Putamen (tissue), 1 donor: ENCODE measurements at regions not wholly inside any gene's neighbourhood (a gene's known extent, or its start where the extent isn't known, plus 50 kb on each side); places are given as distances from the start of the nearest gene placed in this dataset.
"Not testable (repeated sequence)": the region's sequence is repeated elsewhere in the genome, so short reads cannot be mapped to it uniquely, and the experiment has no call there.

Experiments
- DNase-seq: peaks from one replicate; pipeline ENCODE4 v3.0.0-alpha.2; 2016; ENCODE audit warnings: low spot score

DNA sequence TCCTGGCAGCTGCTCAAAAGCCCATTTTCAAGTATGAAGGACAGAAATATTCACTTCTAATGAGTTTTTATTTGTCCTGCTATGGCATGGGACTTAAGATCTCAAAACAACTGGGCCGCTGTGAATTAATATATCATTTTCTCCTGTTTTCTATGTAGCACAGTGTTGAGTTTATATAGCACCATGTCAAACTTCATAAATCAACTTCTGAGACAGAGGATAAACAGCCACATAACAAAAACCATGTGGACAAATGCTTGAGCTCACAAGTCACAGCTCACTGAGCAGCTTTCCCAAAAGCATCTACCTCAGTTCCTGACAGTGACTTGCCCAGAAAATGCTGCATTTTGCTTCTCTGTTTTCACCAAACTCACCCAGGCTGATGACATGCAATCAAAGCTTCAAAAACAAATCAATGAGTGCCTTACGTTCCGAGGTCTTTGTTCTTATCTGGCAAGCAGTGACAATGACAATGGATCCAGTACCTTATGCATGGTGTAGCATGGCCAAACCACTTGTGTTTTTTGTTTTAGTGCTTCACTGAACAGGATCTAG, 722.6 kb downstream of the LRRIQ3 start:
- DNase-seq, result no peak

DNA sequence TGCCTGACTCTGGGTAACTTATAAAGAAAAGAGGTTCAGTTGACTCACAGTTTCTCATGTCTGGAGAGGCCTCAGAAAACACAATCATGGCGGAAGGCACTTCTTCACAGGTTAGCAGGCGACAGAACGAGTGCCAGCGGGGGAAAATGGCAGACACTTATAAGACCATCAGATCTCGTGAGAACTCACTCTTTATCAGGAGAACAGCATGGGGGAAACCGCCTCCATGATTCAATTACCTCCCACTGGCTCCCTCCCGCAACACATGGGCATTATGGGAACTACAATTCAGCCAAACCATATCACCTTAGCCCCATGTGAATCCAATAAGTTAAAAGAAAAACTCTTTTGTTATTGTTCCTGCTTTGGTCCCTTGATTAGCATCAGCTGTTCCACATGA, 725.2 kb downstream of the LRRIQ3 start:
- DNase-seq, result no peak

DNA sequence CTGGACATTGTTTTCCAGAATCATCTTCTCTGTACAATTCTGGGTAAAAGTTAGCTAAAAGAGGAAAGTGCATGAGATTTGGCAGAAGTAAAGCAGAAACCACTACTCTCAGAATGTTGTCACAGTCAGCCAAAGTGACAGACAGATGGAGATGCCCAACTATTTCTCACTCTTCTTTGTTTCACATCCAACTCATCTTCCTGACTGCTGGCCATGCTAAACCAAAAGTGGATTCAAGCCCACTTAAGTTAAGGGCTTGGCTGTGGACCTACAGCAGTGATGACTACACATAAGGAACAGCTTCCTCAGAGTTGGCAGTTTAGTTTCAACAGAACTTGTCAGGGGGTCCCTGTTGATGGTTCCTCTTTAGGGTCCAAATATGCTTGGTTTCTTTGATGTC, 730.2 kb downstream of the LRRIQ3 start:
- no peak for DNase-seq

DNA sequence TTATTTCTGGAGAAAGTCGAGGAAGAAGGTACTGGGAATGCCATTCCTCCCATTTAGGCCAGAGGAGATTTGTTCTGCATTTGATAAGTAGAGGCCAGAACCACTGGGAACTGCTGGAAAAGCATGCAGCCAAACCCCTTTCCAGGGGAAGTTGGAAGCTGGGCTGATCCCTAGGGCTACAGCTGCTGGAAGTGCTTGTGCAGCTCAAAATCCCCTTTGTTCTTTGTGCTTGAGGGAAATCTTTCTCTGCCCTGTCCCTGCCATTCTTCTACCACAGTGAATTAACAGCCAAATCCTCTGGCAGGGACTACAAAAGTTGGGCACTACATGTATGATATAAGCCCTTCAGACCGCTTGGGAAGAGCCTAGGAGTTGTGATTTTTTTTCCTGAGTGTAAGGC, 734.1 kb downstream of the LRRIQ3 start:
- DNase-seq, result no peak

DNA sequence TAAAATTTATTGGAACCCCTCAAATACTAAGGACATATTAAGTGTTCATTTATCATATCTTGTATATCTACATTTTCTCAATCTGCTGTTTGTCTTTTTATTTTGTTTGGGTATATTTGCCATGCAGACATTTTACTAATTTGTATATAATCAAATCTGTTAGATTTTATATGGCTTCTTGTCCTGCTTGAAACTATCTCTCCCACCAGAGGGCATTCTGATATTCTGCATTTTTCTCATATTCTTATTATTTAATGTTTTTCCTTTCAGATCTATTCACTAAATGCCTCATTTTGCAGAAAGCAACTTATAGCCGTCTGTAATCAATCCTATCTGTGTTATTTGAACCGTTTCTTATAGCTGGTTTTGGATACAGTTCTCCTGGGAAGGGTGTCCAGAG, 745.5 kb downstream of the LRRIQ3 start:
- DNase-seq, result no peak

DNA sequence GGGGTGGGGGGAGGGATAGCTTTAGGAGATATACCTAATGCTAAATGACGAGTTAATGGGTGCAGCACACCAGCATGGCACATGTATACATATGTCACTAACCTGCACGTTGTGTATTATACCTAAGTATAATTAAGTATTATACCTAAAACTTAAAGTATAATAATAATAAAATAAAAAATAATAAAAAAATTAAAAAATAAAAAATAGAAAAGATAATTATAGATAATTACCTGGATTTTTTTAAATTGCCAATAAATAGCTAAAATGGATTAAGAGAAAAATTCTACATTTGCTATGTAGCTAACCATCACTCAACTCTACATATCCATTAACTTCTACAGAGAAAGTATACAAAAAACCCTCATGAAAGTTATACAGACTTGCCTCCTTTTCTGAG, 747.3 kb downstream of the LRRIQ3 start:
- not testable (repeated sequence) for DNase-seq

DNA sequence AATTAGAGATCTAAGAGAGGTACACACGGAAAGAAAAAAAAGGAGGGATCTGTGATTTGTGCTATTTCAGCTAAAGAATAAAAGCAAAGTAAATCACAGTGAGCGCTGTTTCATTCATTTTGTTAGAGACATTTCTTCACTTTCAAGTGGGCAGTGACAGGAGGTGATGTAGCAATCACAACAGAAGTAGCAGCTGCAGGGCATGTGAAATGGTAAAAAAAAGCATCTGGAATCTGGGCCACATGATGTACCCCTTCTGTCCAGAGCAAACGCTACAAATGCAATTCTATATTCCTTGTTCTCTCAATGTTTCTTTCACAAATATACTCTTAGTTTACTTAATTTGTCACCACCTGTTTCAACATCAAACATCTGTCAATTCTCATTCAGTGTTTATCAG, 786.5 kb downstream of the LRRIQ3 start:
- DNase-seq, result no peak

DNA sequence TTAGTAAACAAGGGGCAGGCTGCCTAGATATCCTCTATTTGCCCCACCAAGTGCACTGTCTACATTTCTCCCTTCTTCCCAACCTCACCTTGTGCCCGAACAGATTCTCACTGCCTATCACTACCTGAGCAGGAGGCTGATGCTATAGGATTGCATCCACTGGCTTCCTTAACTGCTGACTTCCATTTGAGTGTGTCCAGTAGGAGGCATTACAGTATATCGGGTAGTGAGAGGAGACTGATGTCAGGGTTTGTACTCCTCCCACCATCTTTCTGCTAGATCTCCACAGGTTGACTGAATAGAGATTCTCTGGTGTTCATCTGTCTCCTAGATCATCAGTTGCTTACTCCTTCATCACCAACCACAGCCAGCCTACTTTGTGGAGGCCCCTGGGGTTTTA, 796.3 kb downstream of the LRRIQ3 start:
- no peak for DNase-seq

DNA sequence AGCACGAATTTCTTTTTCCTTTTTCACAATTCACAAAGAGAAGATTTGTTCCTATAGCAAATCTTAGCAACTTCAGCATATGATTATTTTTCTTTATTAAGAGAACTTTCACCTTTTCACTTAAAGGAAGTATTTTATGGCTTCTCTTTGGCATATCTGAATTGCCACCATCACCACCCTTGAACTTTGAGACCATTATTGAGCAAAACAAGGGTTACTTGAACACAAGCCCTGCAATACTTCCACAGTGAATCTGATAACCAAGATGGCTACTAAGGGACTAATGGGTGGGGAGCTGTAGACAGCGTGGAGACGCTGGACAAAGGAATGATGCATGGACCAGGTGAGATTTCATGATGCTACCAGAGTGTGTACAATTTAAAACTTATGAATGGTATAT, 815.0 kb downstream of the LRRIQ3 start:
- no peak for DNase-seq

DNA sequence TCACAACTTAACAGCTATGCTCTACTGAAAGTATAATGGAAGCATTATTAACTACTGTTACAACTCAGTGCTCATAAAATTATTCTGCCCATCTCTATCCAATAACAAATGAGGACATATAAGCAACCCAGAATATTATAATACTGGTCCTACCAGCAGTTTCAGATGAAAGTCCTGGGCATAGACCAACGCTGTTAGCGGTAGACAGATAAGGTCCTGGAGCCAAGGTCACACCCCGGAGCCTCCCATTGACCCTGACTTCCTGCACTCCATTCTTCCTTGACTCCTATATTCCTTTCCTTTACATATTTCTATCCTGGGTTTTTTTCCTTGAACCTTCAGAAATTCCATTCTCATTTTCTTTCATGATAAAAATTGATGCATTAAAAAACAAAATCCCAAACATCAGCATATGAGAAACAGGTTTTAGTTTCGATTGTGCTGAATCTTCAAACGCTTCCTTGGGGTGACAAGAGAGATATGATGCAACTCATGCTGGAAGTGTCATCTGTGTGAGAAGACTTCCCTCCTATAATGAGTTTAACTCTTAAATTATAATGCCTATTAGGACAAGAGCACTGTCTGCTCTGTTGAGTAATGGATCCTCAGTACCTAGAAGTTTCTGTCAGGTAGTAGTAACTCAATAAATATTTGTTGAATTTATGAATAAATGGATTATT, 831.1 kb downstream of the LRRIQ3 start:
- DNase-seq, result no peak

DNA sequence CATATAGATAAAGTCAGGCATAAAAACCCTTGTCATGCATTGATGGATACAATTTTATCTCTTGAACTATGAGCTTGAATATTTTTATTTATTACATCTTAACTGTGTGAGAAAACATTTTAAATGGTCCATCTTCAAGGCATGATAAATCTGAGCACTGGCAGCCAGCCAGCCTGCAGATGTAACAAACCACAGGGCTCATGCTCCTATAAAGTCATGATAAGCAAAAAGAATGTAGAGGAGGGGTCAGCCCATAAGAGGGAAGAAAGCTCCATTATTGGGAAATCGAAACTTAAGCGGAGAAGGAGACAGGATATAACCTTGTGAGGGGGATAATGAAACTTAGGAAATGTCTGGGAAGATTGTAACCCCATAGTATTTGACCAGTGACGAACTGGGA, 839.0 kb downstream of the LRRIQ3 start:
- DNase-seq, result no peak

DNA sequence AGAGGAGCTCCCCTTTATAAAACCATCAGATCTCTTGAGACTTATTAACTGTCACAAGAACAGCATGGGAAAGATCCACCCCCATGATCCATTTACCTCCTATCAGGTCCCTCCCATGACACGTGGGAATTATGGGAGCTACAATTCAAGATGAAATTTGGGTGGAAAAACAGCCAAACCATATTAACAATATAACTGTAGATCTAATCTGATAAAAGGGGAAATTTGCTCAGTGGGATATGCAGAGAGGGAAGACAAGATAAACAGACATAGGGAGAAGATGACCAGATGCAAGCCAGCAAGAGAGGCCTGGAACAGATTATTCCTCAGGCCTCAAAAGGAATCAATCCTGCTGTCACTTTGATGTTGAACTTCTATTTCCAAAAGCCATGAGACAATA, 841.5 kb downstream of the LRRIQ3 start:
- no peak for DNase-seq

DNA sequence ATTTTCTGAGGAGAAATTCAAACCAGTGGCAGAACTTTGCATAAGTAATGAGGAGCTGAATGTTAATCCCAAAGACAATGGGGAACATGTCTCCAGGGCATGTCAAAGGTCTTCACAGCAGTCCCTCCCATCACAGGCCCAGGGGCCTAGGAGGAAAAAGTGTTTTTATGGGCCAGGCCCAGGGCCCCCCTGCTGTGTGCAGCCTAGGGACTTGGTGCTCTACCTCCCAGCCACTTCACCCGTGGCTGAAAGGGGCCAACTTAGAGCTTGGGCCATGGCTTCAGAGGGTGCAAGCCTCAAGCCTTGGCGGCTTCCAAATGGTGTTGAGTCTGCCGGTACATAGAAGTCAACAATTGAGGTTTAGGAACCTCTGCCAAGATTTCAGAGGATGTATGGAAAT, 854.0 kb downstream of the LRRIQ3 start:
- no peak for DNase-seq

DNA sequence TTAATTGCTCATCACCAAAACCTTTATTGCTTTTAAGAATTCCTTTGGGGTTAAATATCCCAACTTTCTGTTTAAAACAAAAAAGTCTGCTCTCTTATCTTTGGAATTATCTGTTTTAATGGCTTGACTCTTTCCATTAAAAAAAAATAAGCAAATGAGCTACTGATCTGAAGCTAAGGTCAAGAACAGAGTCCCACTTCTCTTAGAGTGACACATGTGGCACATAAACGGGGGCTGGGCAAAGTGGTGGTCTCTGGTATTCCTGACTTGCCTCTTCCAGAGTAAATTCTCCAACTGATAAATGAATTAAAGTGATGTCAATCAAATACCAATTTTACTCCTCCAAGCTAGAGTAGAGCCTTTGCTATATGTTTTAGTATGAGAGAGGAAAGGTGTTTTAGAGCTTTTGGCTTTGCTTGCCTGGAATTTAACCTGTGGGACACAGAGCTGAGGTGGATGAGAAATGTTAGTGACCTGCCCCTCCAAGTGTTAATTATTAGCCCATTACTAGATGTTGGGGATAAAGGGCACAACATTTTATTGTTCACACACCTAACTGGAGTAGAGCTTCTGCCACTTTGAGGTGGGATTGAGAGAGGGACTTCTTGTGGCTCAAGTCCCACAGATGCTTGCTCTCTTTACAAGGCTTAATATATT, 864.0 kb downstream of the LRRIQ3 start:
- DNase-seq, result no peak

DNA sequence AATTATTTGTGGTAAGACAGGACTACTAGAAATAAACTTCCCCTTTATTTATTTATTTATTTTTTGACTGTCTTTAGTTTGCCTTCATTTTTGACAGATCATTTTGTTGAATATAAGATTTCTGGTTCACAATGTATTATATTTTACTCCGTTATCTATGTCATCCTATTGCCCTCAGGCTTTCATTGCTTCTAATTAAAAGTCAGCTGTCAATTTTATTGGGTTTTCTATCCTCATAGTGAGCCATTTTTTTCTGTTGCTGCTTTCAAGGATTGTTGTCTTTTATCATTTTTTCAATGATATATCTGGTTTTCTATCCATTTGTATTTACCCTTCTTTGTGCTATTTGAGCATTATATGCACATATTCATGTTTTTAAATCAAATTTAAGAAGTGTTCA, 866.2 kb downstream of the LRRIQ3 start:
- DNase-seq, result no peak

DNA sequence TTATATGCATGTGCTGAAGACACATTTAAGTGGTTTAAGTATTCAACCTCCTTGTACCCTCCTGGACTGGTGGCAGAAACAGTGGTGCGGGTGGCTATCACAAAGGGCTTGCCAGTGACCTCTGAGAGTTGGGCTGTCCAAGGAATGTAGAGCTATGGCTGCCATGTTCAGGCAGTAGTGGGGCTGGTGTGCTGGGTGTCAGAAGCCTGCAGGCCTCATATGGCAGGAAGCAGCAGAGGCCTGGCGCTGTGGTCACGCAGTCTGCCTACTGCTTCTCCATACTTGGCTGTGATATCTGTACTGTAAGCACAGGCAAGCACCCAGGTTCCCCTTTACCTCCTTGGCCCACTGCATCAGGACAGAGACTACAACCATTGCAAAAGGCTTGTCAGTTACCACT, 870.0 kb downstream of the LRRIQ3 start:
- DNase-seq, result no peak

DNA sequence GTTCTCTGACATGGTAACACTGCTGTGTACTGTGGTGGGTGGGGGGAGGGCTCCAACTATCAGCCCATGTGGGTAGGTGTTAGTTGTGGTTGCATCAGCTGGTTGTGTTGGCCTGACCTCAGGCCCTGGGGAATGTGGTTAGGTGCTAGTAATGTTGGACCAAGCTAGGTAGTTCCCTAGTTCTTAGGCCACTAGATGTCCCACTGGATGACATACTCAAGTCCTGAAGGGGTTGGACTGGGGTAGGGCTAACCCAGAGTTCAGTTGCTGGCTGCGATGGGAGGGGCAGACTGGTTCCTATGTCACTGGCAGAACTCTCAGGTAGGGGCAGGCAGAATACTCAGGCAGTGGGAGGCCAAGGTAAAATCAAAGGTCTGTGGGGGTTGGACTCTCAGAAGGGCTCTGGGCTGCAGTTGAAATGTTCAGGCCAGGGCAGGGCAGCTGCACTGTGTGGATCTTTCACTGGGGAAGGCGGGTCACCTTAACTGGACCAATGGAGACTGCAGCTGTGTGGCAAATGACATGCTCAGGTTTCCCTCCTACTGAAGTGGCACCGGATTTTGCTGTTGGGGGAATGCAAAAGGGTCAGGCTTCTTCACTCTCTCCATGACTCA, 870.7 kb downstream of the LRRIQ3 start:
- no peak for DNase-seq

DNA sequence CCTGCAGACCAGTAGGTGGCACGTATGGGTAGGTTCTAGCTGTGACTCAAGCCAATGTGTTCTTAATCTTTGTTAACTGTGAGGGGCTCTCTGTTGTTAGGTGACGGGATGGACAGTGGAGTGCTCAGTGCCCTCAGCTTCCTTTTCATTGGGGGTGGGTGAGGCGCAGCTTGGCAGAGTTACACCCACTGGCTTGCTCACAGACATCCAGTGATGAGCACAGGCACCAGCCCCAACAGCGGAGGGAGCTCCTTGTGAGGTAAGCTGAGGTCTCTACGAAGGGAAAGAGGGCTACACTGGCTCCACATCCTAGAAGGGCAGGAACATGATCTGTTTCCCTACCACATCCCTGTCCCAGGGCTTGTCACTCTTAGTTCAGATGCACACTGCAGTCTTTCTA, 871.3 kb downstream of the LRRIQ3 start:
- DNase-seq, result no peak

DNA sequence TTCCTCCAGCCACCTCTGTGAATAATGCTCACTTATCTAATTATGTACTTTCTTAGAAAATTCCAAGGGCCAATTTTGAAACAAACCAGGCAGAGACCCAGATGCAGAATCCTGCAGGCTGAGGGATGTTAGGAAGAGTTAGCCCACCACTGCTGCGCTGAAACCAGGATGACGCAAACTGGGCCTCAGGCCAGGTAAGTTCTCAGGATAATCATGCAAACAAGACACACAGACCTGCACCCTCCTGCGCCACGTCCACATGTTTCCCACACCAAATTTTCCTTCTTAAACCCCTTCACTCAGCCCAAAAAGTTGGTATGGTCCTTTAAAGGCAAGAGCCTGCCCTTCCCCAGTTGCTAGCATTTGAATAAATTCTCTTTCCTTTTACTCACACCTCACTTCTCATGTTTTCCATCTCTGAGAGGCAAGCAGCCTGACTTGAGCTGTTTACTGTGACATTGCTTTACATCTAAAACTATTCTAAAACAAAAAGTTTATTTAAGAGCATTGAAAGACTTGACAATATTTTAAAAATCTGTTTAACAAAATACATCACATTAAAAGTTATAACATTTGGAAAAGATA, 887.1 kb downstream of the LRRIQ3 start:
- no peak for DNase-seq

DNA sequence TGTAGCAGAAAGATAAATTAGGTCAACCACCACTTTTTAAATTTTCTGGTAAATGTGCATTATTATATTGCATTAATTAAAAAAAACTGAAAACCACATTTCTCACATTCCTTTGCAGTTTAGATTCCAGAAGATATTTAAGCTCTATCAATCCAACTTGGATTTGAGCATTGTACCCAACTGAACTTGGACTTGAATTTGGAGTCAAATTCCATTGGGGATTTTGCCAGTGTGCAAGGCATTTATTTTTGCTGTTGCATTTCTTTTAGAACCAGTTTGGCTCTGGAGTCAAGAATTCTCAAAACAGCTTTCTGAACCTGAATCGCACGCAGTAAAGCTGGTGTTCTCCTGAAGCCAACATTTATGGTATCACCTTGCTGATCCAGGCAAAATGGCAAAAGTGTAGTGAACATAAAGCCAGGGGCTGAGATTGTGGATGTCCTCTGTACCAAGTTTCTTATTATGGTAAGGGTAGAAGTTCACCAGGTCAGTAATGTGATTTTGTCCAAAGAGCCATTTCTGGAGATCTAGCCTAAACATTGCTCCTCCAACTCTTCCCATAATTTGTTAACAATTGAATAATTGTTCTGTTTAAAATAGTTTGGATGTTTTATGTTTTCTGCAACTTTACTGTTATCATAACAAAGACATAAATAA, 890.9 kb downstream of the LRRIQ3 start:
- no peak for DNase-seq

DNA sequence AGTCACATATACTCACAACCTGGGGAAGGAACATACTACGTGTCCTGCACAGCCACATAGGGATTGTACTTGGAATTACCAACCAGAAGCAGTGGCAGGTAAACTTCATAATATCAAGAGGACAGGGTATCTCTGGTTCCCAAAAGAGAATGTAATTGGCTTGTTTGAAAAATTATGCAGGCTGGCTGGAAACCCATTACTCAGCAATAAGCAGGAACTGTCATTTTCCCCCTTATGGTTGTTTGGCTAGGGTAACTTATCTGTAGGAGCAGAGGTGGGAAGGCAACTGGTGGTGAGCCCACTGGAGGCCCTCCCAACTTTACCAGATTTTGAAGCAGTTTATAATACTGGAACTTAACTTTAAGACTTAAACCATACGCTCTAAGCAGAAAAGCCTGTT, 924.1 kb downstream of the LRRIQ3 start:
- DNase-seq, result no peak

DNA sequence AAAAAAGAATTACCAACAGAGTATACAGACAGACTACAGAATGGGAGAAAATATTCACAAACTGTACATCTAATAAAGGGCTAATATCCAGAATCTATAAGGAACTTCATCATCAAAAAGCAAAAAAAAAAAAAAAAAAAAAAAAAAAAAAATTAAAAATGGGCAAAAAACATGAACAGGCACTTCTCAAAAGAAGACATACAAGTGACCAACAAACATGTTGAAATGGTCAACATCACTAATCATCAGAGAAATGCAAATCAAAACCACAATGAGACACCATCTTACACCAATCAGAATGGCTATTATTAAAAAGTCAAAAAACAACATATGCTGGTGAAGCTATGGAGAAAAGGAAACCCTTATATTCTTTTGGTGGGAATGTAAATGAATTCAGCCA, 952.8 kb downstream of the LRRIQ3 start:
- DNase-seq, result not testable (repeated sequence)
